ENCODE measurements at regions not wholly inside any gene's neighbourhood (a gene's known extent, or its start where the extent isn't known, plus 50 kb on each side); places are given as distances from the start of the nearest gene placed in this dataset.
"Not testable (repeated sequence)": the region's sequence is repeated elsewhere in the genome, so short reads cannot be mapped to it uniquely, and the experiment has no call there.

DNA sequence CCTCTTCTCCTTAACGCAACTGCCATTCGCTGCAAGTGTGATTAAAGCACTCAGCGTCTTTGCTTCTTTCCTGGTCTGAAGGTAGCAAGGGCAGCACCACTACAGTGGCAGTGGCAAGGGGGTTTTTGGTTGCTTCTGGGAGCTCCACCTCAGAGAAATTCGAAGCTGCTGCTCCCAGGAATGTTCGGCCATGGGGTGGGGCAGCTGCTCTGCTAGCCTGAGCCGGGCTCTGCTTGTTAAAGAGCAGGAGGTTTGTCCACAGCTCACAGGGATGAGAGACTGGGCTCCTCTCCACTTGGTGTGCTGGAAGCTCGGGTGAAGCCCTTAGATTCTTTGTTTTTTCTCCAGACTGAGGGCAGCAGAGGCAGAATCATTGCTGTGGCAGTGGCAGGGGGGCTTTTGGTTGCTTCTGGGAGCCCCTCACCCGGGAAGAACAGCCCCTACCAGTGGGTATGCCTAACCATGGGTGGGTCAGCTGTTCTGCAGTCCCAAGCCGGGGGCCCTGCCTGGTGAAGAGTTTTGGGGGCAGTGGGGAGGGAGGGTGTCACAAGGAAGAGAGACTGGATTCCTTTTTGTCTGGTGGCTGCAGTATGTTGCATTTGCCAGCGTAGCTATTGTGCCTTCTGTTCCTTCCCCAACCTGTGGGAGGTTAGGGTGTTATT, 340.2 kb downstream of the AEBP2 start:
- DNase-seq, result no peak

DNA sequence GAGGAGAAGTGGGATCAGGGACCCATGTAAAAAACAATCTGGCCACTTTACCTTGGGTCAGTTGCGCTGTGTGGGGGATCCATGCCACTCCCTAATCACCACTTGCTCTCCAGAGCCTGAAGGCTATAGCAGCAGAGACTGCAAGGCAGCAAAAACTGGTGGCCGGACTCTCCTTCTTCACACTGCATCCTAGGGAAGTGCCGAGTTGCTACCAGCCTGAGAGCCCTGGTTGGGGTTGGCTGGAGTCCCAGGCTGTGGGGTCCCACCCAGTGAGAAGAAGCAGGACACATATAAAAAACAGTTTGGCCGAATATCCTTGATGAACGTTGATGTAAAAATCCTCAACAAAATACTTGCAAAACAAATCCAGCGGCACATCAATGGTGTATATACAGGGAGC, 341.2 kb downstream of the AEBP2 start:
- DNase-seq, result no peak

DNA sequence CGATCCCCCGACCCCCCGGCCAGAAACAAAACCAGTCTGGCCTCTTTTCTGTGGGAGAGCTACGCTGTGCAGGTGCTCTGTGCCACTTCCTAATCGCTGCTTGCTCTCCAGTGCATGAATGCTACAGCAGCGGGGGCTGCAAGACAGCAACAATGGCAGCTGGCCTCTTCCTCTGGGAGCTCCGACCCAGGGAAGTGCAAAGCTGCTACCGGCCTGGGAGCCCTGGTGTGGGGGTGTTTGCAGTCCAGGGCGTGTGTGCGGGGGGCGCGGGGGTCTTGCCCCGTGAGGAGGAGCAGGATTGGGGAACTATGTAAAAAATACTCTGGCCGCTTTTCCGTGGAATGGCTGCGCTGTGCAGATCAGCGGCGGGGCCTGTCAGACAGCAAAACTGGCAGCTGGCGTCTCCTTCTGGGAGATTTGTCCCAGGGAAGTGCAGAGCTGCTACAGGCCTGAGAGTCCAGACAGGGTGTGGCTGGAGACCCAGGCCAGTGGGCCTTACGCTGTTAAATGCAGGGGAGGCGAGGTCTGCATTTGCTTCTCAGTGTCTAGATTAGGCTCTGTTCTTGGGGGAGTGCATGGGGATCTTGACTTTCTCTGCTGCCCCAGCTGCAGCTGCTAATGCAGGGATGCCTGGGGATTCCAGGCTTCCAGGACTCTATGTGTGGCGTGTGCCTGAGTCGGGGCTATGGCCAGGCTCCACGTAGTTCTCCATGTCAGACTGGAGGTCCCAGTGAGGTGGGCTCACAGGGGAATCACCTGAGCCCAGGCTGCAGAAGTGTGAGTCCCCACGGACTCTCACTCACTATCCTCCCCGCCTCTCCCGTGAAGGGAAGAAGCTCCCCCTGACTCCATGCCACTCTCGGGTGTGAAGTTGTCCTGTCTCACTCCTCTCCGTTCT, 344.5 kb downstream of the AEBP2 start:
- no peak for DNase-seq

DNA sequence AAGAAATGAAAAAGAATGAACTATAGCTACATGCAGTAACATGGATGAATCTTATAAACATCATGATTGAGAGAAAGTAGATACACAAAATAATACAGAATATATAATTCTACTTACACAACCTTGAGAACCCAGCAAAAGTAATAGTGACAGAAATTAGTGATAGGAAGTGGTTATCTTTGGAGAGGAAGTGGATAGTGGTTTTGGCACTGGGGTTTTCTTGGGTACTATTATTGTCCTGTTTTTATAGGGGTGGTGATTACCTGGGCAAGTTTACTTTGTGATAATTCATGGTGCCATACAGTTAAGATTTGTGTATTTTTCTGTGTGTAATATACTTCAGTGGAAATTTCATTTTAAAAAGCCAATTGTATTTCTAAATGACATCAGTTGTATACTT, 352.7 kb downstream of the AEBP2 start:
- DNase-seq, result no peak

DNA sequence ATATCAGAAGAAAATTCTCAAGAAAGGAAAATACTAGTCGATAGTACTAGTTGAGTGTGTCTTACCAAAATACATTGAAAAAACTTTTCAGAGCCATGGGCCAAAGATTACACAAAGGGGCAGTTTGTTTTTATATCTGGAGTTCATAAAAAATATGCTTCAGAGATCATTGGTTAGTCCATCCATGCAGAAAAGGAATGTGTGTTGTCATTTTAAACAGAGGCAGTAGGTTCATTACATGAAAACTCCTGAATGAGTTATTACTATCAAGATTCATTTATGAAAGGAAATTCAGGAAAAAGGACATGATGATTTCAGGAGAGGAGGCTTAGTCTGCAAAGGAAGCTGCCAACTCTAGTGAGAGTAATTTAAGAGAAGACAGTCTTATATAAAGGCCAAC, 354.8 kb downstream of the AEBP2 start:
- DNase-seq, result no peak

DNA sequence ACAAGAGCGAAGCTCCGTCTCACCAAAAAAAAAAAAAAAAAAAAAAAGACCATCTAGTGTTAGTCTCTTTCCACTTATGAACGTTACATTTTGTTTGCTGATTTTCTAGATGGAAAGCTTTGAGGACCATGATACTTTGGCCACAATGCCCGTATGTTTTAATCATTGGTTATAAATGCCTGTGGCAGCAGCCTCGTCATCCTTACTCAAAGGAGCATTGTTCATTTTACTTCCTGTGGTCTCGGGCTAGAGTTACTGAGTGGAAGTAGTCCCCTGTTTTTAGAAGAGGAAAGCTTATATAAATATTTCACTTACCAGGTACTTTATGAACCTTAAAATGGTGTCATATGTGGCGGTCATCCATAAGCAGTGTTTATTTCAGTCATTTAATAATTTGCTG, 359.9 kb downstream of the AEBP2 start:
- no peak for DNase-seq

DNA sequence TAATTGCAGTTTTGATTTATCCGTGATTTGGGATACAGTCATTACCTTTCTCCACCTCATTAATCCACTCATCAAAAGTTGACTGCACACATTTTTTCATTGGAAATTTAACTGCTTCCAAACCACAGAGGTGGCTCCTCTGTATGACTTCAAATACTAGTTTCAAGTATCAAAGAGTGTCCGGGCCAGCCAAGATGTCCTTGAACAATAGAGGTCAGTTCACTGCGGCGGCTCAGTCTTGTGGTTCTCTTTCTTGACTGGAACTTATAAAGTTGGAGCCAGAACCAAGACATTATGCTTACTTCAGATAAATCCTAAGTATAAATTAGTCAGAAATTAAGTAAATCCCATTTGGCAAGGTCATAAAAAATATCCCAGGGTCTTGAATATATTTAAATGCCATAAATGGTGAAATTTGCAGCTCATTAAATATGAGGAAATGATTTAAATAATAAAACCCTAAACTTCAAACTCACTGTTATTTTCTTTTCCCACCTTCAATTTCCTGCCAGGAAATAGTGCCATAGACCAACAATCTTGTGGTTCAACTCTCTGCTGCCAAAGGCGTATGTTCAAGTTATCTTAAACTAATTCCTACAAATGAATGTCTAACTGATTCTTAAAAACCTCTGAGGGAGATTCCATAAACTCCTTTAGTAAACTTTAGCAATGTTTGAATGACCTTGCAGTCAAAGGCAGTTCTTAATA, 360.8 kb downstream of the AEBP2 start:
- DNase-seq, result no peak

DNA sequence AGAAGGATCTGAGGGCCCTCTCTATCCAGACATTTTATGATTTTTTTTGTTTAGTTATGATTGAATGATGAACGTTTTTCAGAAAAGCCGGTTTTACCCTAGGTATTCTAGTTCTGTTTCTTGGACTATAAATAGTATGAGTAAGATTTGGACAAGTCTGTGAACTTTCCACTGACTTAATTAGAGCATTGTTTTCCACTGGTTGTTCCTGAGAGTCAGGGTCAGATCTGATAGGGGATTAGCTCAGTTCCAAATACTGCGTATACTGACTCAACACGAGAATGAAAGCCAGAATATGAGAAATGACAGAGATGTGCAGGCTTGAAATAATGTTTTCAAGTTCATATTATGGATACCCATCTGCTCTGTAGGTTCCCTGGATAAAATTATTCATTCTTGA, 361.6 kb downstream of the AEBP2 start:
- no peak for DNase-seq

DNA sequence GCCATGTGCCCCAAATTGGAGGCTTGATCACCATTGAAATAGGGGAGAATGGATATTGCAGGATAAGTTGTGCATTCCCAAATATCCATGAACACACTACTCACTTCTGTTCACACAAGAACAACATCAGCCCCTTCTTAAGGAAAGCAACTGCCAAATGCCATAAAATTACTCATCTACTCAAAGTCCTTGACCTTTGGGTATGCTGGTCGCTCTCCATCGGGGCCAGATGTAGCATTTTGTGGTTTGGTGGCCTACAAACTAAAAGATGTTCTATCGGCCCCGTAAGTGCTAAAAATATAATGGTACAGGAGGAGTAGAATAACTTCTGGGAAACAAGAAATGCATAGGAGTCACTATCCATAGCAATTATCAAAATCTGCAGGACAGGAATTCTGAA, 362.6 kb downstream of the AEBP2 start:
- DNase-seq, result no peak

DNA sequence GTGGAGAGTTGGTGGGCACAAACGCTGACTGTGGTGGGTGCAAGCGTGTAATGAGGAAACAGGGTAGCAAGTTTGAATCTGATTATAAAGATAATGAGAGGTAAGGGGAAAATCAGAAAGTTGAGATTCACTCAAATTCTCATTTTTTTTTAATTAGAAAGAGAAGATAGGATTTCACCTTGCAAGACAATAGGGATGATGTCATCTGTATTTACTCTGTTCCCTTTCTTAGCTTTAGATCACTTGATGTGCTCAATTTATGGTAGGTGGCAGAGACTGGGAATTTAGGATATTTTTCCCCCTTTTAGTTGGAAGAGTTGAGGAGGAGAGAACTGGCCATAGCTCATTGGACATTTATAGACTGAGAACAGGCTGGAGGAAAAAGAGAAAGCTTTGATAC, 363.6 kb downstream of the AEBP2 start:
- DNase-seq, result no peak

DNA sequence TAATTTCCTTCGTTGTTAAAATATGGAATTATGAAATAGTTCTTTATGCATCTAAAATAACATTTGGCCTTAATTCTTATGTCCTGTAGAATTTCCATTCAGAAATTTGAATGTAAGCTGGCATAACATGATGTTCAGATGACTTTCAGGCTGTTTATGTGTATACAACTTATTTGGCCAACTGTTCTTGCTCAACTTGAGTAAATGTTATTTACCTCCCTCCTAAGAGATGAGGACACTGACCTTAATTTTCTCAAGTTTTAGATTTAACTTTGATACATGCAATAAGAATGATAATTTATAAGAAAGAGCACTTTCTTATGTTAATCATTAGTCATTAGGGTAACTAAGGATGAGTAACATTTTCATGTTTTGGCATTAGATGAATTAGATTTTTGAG, 365.4 kb downstream of the AEBP2 start:
- no peak for DNase-seq

DNA sequence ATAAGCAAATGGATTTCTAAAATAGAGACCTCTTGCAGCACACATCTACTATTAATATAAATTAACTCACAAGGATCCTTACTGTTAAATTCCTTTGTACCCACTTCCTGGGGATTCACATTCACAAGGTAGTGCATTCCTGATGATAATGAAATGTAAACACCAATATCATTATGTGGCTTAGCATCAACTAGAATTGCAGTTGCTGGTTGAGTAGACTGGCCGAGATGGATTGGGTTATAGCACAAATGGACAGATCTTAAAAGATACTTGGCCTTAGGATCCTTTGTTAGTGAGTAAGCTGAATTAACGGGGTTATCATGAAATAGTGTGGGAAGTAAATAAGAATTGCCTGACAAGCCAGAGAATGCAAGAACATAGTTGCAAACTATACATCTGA, 369.1 kb downstream of the AEBP2 start:
- no peak for DNase-seq

DNA sequence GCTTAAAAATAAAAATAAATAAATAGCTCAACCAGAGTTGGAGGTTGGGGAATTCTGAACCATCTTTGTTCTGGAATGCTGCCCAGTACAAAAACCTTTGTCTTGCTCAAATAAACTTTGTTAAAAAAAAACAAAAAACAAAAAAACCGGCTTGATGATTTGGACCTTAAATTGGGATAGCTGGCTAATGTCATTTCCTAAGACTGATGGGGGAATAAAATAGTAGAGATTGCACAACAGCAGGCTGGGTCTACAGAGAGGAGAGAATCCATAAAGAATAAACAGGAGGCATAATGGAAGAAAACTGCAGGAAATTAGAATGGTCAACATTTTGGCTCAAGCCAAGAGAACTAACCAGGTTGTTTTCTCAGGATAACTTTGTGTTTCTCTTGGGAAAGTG, 370.9 kb downstream of the AEBP2 start:
- DNase-seq, result no peak

DNA sequence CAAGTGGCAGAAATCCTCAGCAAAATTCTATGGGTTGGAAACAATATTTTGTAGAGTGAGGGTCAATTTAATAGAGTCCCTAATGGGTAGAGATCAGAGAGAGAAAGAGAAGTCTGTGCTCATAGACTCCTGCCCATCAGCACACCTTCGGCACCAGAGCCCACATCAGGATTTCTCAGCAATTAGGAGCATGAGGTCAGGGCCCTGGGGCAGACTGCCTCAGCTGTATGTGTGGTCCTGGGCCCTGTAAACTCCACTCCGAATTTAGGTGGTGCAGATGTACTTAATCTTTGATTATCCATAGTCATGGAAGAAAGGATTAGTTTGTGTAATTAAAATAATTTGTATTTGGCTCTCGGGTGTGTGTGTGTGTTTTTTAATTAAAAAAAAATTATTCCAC, 372.6 kb downstream of the AEBP2 start:
- DNase-seq, result no peak

DNA sequence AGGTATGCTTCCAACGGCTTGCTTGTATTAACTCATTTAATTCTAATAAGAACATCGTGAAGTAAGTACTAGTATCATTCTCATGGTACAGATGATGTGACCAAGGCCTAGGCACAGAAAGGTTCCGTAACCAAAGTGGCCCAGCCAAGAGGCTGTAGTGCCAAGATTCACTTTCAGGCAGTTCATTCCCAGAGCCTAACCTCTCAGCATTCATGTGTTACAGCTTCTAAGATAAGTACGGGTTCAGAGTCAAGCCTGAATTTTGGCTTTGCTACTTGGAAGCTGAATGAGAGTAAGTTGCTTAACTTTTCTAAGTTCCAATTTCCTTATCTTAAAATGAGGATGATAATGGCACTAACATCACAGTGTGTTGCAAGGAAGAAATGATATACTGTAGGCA, 379.9 kb downstream of the AEBP2 start:
- no peak for DNase-seq

DNA sequence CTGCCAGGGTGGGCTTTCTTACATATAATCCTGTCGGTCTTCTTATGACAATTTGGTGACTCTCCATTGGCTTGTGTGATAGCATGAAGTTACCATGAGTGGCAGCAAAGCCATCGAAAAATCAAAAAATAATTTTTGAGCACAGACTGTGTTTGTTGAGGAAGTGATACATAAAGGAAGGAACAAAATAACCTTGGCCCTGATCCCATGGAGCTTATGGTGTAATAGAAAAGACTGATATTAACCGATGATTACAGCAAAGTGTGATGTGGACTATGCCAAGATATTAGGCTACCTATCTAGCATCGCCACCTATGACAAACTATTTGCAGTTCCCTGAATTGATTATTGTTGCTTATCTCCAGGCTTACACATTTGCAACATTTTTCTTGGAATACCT, 383.2 kb downstream of the AEBP2 start:
- no peak for DNase-seq

DNA sequence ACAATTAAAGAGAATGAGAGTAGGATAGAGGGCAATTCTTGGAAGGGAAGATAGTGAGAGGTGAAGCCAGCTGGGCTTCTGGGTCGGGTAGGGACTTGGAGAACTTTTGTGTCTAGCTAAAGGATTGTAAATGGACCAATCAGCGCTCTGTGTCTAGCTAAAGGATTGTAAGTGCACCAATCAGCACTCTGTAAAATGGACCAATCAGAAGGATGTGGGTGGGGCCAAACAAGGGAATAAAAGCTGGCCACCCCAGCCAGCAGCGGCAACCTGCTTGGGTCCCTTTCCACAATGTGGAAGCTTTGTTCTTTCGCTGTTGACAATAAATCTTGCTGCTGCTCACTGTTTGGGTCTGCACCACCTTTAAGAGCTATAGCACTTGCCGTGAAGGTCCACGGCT, 384.0 kb downstream of the AEBP2 start:
- not testable (repeated sequence) for DNase-seq

DNA sequence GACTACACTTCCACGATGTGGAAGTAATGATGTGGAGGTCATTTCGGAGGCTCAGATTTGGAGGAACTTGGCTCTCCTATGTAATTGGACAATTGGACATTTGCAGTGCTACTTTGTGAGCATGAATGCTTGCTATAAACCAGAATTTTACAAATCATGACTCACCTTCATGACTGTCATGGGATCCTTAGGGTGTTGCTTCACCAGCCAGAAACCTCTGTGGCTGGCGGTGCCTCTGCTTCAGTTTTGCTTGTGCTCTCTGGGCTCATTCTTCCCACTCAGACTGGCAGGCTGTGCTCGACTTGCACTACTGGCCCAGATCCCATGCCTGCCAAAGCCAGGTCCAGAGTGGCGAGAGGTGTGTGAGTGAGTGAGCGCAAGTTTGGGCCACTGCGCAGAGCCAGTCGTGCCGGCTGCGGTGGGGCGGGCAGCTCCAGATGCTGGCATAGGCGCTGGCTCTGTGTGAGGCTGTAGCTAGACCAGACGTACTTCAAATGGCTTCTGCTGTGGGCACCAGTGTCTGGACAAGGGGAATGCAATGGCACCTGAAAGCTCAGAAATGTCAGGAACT, 387.8 kb downstream of the AEBP2 start:
- DNase-seq, result no peak

DNA sequence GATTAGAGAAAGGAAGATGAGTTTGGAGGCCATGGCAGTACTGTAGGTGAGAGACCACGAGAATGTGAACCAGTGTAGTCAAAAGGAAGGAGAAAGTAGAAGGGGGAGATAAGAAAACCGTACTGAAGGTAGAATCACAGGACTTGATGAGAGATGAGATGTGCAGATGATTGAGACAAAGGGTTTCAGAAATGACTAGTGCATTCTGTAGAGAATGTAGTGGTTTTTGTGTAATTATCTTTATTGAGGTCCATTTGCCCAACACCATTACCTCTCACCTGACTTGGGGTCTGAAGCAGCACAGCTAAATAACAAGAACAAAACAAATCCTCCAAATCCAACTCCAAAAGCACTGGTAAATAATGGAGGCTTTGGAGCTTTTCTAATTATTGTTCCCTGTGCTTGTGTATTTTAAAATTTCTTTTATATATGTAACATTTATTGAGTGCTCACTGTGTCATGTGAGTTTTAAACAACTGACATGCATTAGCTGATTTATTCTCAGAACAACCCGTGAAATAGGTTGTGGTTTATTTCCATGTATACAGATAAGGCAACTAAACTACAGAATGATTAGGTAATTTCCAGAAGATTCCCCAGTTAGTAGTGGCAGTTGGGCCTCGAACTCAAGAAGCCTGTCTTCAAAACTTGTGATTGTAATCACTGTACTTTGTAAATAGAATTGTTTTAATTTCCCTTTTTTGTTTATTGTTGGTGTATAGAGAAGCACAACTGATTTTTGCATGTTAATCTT, 390.0 kb downstream of the AEBP2 start:
- no peak for DNase-seq

DNA sequence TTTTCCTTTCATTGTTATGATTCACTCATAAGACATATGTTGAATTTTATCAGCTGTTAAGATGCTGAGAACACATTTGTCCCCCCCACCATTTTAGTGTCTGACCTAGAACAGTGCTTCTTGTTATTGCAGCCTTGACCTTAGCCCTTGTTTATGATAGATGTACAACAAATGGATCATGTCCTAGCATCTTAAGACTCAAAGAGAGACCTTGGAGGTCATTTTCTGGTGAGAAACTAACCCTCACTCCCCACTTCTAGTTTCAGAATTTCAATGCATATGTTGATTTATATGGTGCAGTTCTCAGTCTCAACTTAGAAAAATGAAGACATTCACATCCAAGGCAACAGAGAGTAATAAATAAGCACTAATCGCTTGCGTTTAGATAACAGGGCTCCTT, 391.2 kb downstream of the AEBP2 start:
- no peak for DNase-seq

DNA sequence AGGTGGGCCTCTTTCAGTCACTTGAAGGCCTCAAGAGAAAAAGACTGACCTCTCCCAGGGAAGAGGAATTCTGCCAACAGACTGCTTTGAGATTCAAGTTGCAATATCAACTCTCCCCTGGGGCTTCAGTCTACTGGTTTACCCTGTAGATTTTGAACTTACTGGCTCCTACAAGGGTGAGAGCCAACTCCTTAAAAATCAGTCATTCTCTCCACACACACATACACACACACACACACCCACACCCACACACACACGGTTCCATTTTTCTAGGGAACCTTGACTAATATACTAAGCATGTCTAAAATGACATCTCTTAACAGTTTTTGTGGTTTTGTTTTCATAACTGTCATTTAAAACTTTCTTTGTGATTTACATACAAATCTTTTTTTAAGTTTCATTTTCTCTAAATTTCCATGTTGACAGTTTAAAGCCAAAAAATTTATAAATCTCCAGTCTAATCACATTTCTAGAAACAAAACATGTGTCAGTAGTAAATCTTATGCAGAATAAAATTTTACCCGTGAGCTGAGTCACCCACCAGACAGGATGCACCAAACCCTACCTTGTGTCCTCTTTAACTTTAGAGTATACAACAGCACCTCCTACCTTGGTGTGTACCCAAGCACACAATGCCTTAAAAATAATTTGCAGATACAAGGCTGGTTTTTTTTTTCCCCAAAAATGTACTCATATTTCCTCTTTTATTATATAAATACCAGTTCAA, 394.6 kb downstream of the AEBP2 start:
- DNase-seq, result peak; percentile 16 to 35

DNA sequence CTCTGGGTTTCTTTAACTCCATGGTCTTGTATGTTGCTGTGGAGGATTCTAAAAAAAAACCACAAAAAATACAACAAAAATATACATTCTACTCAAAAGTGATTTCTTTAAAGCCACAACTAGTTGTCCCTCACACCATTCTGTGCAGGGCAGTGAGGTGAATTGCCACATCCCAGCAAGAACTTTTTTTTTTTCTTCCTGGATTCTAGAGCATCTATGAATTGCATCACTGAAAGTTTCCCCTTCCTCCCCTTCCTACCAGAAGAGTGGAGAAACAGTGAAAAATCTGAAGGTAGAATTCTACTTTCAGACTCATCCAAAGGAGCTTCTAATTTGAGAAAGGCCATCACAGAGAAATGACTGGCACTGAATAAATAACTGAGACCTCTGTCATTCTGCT, 395.3 kb downstream of the AEBP2 start:
- no peak for DNase-seq
